ENCODE measurements at regions not wholly inside any gene's neighbourhood (a gene's known extent, or its start where the extent isn't known, plus 50 kb on each side); places are given as distances from the start of the nearest gene placed in this dataset.

- DNase-seq (ENCODE audit: low read depth in 3 of 3, low spot score in 2 of 3) = no peak
Observed at GRCh38 chr9:110047232-110047954, 160.6 kb downstream of the C9orf152 start.

- DNase-seq (ENCODE audit: low read depth in 3 of 3, low spot score in 2 of 3) = no peak
Observed at GRCh38 chr9:110047955-110048402, 160.0 kb downstream of the C9orf152 start.

- no peak for DNase-seq (ENCODE audit: low read depth in 3 of 3, low spot score in 2 of 3)
Observed at GRCh38 chr9:110048403-110048975, 159.5 kb downstream of the C9orf152 start.

GRCh38 chr9:110048976-110049698 is 158.8 kb downstream of the C9orf152 start:
- DNase-seq (ENCODE audit: low read depth in 3 of 3, low spot score in 2 of 3) = no peak

- no peak for DNase-seq (ENCODE audit: low read depth in 3 of 3, low spot score in 2 of 3)
Observed at GRCh38 chr9:110049699-110050450, 158.1 kb downstream of the C9orf152 start.

- DNase-seq (ENCODE audit: low read depth in 3 of 3, low spot score in 2 of 3) = no peak
Observed at GRCh38 chr9:110050925-110051355, 157.0 kb downstream of the C9orf152 start.

- no peak for DNase-seq (ENCODE audit: low read depth in 3 of 3, low spot score in 2 of 3)
Observed at GRCh38 chr9:110056062-110056461, 151.9 kb downstream of the C9orf152 start.

GRCh38 chr9:110058304-110058953 is 149.5 kb downstream of the C9orf152 start:
- no peak for DNase-seq (ENCODE audit: low read depth in 3 of 3, low spot score in 2 of 3)

GRCh38 chr9:110059461-110059860 is 148.5 kb downstream of the C9orf152 start:
- DNase-seq (ENCODE audit: low read depth in 3 of 3, low spot score in 2 of 3) = no peak

- no peak for DNase-seq (ENCODE audit: low read depth in 3 of 3, low spot score in 2 of 3)
Observed at GRCh38 chr9:110064803-110065202, 143.2 kb downstream of the C9orf152 start.

GRCh38 chr9:110065532-110065931 is 142.4 kb downstream of the C9orf152 start:
- DNase-seq (ENCODE audit: low read depth in 3 of 3, low spot score in 2 of 3) = no peak

GRCh38 chr9:110066929-110067716 is 140.8 kb downstream of the C9orf152 start:
- no peak for DNase-seq (ENCODE audit: low read depth in 3 of 3, low spot score in 2 of 3)

- DNase-seq (ENCODE audit: low read depth in 3 of 3, low spot score in 2 of 3) = no peak
Observed at GRCh38 chr9:110068212-110068611, 139.7 kb downstream of the C9orf152 start.

GRCh38 chr9:110069326-110070248 is 138.4 kb downstream of the C9orf152 start:
- DNase-seq (ENCODE audit: low read depth in 3 of 3, low spot score in 2 of 3) = no peak

GRCh38 chr9:110072597-110073355 is 135.2 kb downstream of the C9orf152 start:
- no peak for DNase-seq (ENCODE audit: low read depth in 3 of 3, low spot score in 2 of 3)

GRCh38 chr9:110073356-110073905 is 134.5 kb downstream of the C9orf152 start:
- no peak for DNase-seq (ENCODE audit: low read depth in 3 of 3, low spot score in 2 of 3)

- DNase-seq (ENCODE audit: low read depth in 3 of 3, low spot score in 2 of 3) = no peak
Observed at GRCh38 chr9:110076894-110077725, 130.8 kb downstream of the C9orf152 start.

Data from right renal cortex interstitium (tissue), 3 donors.